IPS-18c (cell line): ENCODE measurements at regions not wholly inside any gene's neighbourhood (a gene's known extent, or its start where the extent isn't known, plus 50 kb on each side); places are given as distances from the start of the nearest gene placed in this dataset.

Experiments used
- H3K4me3 ChIP-seq: 2 replicates; pipeline ENCODE4 v1.7.0; 2013; ENCODE audit warnings: low read depth, mild to moderate bottlenecking, low read length, moderate library complexity; ENCODE audit not compliant: insufficient read depth
- H3K9me3 ChIP-seq: one replicate; pipeline ENCODE4 v1.6.1; 2013; ENCODE audit warnings: mild to moderate bottlenecking, low read length, moderate library complexity; ENCODE audit not compliant: control insufficient read depth, insufficient read depth

- no peak overlapping the region for H3K4me3 ChIP-seq
- H3K9me3 ChIP-seq: no peaks in the 10 kb centered on the region
Measured at GRCh38 chr2:8149007-8149405, 532.9 kb upstream of the ID2 start.

GRCh38 chr2:8149985-8150539 is 531.8 kb upstream of the ID2 start:
- no peaks in the 10 kb centered on the region for H3K9me3 ChIP-seq
- no peak overlapping the region for H3K4me3 ChIP-seq

- Histone ChIP-seq H3K4me3 (no peak overlapping the region), H3K9me3 (no peaks in the 10 kb centered on the region)
Measured at GRCh38 chr2:8151888-8152287, 530.0 kb upstream of the ID2 start.

- Histone ChIP-seq H3K4me3 (no peak overlapping the region), H3K9me3 (no peaks in the 10 kb centered on the region)
Measured at GRCh38 chr2:8152392-8153257, 529.2 kb upstream of the ID2 start.

GRCh38 chr2:8153258-8153718 is 528.6 kb upstream of the ID2 start:
- Histone ChIP-seq H3K9me3 (no peaks in the 10 kb centered on the region), H3K4me3 (no peak overlapping the region)

GRCh38 chr2:8154270-8154669 is 527.6 kb upstream of the ID2 start:
- Histone ChIP-seq H3K4me3 (no peak overlapping the region), H3K9me3 (no peaks in the 10 kb centered on the region)

DNA sequence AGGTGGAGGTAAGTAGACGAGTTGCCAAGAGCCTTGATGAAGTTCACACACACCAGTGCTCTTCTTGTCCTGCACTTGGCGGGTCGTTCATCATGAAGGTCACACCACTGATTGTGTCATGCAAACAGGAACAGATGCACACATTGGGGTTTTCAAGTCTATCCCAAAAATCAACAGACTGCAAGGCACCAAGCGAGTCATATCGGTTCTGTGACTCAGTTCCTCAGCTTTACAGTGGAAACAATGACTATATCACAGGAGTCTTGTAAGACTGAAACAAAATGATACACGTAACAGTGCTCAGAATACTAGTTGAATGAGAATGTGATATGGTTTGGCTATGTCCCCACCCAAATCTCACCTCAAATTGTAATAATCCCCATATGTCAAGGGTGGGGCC is 526.9 kb upstream of the ID2 start:
- Histone ChIP-seq H3K9me3 (no peaks in the 10 kb centered on the region), H3K4me3 (no peak overlapping the region)

- no peak overlapping the region for H3K4me3 ChIP-seq
Measured at GRCh38 chr2:8157621-8158430, 524.0 kb upstream of the ID2 start.

DNA sequence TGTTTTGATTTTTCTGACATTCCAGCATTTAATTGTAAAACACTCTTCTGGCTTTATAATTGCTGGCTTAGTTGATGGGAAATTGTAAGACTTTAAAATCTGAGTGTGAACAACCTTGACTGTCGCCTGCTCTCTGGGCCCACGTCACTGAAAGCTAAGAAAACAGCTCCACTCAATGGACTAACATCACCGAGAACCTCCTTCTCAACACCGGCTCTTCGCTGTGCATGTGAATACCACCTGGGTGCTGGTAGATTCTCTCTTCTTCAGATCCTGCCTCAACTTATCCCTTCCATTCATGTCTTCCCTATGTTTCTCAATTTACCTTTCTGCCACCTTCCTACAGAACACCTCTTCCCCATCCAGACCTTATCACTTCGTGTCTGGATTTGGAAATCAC is 523.1 kb upstream of the ID2 start:
- Histone ChIP-seq H3K9me3 (no peaks in the 10 kb centered on the region), H3K4me3 (no peak overlapping the region)

More at GRCh38 chr2:8157621-8158430, 524.0 kb upstream of the ID2 start:
- no peaks in the 10 kb centered on the region for H3K9me3 ChIP-seq

GRCh38 chr2:8159211-8159965 is 522.5 kb upstream of the ID2 start:
- H3K9me3 ChIP-seq: no peaks in the 10 kb centered on the region
- H3K4me3 ChIP-seq: no peak overlapping the region

GRCh38 chr2:8159966-8160603 is 521.8 kb upstream of the ID2 start:
- Histone ChIP-seq H3K4me3 (no peak overlapping the region), H3K9me3 (no peaks in the 10 kb centered on the region)

GRCh38 chr2:8160959-8161358 is 520.9 kb upstream of the ID2 start:
- no peak overlapping the region for H3K4me3 ChIP-seq
- no peaks in the 10 kb centered on the region for H3K9me3 ChIP-seq

- Histone ChIP-seq H3K4me3 (no peak overlapping the region), H3K9me3 (no peaks in the 10 kb centered on the region)
Measured at GRCh38 chr2:8162552-8162951, 519.3 kb upstream of the ID2 start.

DNA sequence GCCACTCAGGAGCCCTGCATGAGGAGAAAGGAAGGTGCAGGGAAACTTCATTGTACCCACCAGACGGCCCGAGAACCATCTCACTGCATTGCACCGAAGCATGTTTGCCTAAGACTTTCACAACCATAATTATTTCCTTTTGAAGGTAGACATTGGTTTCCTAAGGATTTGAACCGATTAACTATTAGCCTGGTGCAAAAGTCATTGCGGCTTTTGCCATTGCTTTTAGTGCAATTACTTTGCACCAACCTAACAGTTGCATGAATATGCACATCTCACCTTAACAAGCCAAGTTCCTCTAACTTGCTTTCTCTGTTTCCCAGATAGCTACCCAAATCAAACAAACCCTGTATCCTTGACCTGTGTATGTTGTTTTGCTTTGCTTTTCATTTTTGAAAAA is 516.3 kb upstream of the ID2 start:
- no peaks in the 10 kb centered on the region for H3K9me3 ChIP-seq
- H3K4me3 ChIP-seq: no peak overlapping the region

GRCh38 chr2:8168022-8168717 is 513.7 kb upstream of the ID2 start:
- Histone ChIP-seq H3K9me3 (no peaks in the 10 kb centered on the region), H3K4me3 (no peak overlapping the region)

GRCh38 chr2:8168876-8169424 is 512.9 kb upstream of the ID2 start:
- no peak overlapping the region for H3K4me3 ChIP-seq

More at GRCh38 chr2:8168876-8169424, 512.9 kb upstream of the ID2 start:
- no peaks in the 10 kb centered on the region for H3K9me3 ChIP-seq
